ENCODE measurements at regions not wholly inside any gene's neighbourhood (a gene's known extent, or its start where the extent isn't known, plus 50 kb on each side); places are given as distances from the start of the nearest gene placed in this dataset.

DNA sequence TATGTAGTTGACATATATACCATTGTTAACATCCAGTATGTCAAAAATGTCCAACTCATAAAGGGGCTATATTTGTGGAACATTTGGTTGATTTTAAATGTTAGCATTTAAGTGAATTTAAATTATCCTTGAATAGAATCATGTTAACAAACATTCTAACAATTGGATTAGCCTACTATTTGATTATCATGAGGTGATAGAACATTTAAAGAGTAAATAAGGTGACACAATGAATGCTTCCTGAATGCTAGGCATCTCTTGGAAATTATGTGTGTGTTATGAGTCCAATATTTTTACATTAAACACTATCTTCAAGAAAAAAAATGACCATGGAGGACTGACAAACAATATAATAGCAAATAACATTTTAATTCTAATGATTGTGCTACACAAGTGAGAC lies 901.9 kb upstream of the AGA start:
- Histone ChIP-seq H3K9ac (ENCODE audit: low read depth in 1 of 2, low read length in 2 of 2) (no peak overlapping the region), H3K9me3 (ENCODE audit: control insufficient read depth in 1 of 2, low read length in 2 of 2) (no peaks in the 10 kb centered on the region), H3K36me3 (ENCODE audit: control insufficient read depth in 1 of 2, insufficient read depth in 2 of 2, low read length in 2 of 2) (no peaks in the 10 kb centered on the region), H3K4me1 (ENCODE audit: control insufficient read depth in 1 of 2, insufficient read depth in 2 of 2, low read length in 2 of 2) (no peaks in the 10 kb centered on the region), H3K27me3 (ENCODE audit: control insufficient read depth in 1 of 2, insufficient read depth in 2 of 2, low read length in 2 of 2) (no peaks in the 10 kb centered on the region), H3K27ac (ENCODE audit: low read depth, low read length) (no peak overlapping the region), H3K4me3 (ENCODE audit: low read depth in 1 of 2, low read length in 2 of 2) (no peak overlapping the region)

DNA sequence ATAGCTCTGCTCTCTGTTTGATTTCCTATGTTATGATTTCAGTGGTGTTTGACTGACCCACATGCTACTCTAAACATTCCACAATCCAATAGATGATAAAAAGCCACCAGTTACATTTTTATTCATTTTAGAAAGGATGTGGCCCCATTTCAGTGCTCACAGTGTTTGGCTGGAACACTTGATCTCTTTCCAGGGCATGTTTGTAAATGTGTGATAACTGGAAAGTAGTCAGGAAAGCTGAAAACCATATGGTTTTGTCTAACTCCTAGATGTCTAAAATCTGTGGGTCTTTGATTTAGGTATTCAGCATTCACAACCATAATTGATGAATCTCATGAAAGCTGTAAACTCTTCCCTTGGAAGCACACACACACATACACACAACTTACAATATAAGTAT lies 904.9 kb upstream of the AGA start:
- Histone ChIP-seq H3K4me3 (ENCODE audit: low read depth in 1 of 2, low read length in 2 of 2) (no peak overlapping the region), H3K9ac (ENCODE audit: low read depth in 1 of 2, low read length in 2 of 2) (no peak overlapping the region), H3K27me3 (ENCODE audit: control insufficient read depth in 1 of 2, insufficient read depth in 2 of 2, low read length in 2 of 2) (no peaks in the 10 kb centered on the region), H3K27ac (ENCODE audit: low read depth, low read length) (no peak overlapping the region), H3K4me1 (ENCODE audit: control insufficient read depth in 1 of 2, insufficient read depth in 2 of 2, low read length in 2 of 2) (no peaks in the 10 kb centered on the region), H3K9me3 (ENCODE audit: control insufficient read depth in 1 of 2, low read length in 2 of 2) (no peaks in the 10 kb centered on the region), H3K36me3 (ENCODE audit: control insufficient read depth in 1 of 2, insufficient read depth in 2 of 2, low read length in 2 of 2) (no peaks in the 10 kb centered on the region)

DNA sequence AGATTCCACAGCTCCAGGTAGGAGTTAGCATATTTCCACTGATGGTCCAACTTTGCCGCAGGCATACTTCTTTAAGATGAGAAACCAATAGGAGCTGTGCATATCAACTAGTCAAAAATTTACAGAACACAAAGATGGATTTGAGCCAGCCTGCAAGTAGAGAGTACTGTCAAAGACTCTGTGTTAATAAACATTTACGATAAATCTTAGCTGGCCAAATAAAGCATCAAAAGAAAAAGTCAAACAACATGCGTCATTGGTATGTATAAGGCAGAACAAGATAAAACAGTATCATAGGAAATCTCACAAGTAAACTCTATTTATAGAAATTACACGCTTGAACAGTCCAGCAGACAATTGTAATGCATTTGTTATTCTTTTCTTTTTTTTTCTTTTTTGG lies 907.4 kb upstream of the AGA start:
- Histone ChIP-seq H3K27ac (ENCODE audit: low read depth, low read length) (no peak overlapping the region), H3K27me3 (ENCODE audit: control insufficient read depth in 1 of 2, insufficient read depth in 2 of 2, low read length in 2 of 2) (no peaks in the 10 kb centered on the region), H3K9ac (ENCODE audit: low read depth in 1 of 2, low read length in 2 of 2) (no peak overlapping the region), H3K9me3 (ENCODE audit: control insufficient read depth in 1 of 2, low read length in 2 of 2) (no peaks in the 10 kb centered on the region), H3K4me1 (ENCODE audit: control insufficient read depth in 1 of 2, insufficient read depth in 2 of 2, low read length in 2 of 2) (no peaks in the 10 kb centered on the region), H3K36me3 (ENCODE audit: control insufficient read depth in 1 of 2, insufficient read depth in 2 of 2, low read length in 2 of 2) (no peaks in the 10 kb centered on the region), H3K4me3 (ENCODE audit: low read depth in 1 of 2, low read length in 2 of 2) (no peak overlapping the region)

DNA sequence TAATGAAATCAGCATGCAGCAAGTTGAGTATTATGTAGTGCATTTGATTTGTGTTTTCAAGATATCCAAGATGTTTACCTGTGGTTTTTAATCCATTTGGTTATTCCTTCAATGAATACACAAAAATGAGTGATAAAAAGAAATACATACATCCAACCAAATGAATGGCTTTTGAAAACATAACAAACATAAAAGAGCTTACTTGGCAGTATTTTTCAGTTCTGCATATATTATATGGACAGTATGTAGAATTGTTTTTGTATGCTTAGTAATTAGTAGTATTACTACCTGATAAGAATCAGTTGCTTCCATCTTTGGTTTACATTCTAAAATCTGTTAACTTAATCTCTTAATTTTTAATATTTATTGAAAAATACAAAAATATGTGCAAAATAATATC lies 908.9 kb upstream of the AGA start:
- Histone ChIP-seq H3K36me3 (ENCODE audit: control insufficient read depth in 1 of 2, insufficient read depth in 2 of 2, low read length in 2 of 2) (no peaks in the 10 kb centered on the region), H3K4me1 (ENCODE audit: control insufficient read depth in 1 of 2, insufficient read depth in 2 of 2, low read length in 2 of 2) (no peaks in the 10 kb centered on the region), H3K4me3 (ENCODE audit: low read depth in 1 of 2, low read length in 2 of 2) (no peak overlapping the region), H3K27me3 (ENCODE audit: control insufficient read depth in 1 of 2, insufficient read depth in 2 of 2, low read length in 2 of 2) (no peaks in the 10 kb centered on the region), H3K9ac (ENCODE audit: low read depth in 1 of 2, low read length in 2 of 2) (no peak overlapping the region), H3K27ac (ENCODE audit: low read depth, low read length) (no peak overlapping the region), H3K9me3 (ENCODE audit: control insufficient read depth in 1 of 2, low read length in 2 of 2) (no peaks in the 10 kb centered on the region)

DNA sequence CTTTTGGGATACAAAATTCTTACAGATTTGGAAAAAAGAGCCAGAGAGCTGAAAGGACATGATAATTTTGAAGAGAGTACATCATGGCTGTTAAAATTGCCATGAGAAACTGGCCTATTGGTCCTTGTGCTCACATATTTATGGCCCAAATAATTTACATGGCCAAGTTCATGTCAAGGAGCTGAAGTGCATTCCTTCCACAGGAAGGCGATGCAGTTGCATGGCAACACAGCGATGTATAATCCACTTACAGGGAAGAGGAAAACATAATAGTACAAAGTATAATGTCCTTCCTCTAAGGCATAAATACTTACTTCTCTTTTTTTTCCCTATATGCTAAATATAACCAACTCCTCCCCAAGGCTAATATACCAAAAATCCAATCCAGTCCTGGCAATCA lies 914.5 kb upstream of the AGA start:
- Histone ChIP-seq H3K27me3 (ENCODE audit: control insufficient read depth in 1 of 2, insufficient read depth in 2 of 2, low read length in 2 of 2) (no peaks in the 10 kb centered on the region), H3K4me3 (ENCODE audit: low read depth in 1 of 2, low read length in 2 of 2) (no peak overlapping the region), H3K27ac (ENCODE audit: low read depth, low read length) (no peak overlapping the region), H3K9ac (ENCODE audit: low read depth in 1 of 2, low read length in 2 of 2) (no peak overlapping the region), H3K4me1 (ENCODE audit: control insufficient read depth in 1 of 2, insufficient read depth in 2 of 2, low read length in 2 of 2) (no peaks in the 10 kb centered on the region), H3K36me3 (ENCODE audit: control insufficient read depth in 1 of 2, insufficient read depth in 2 of 2, low read length in 2 of 2) (no peaks in the 10 kb centered on the region), H3K9me3 (ENCODE audit: control insufficient read depth in 1 of 2, low read length in 2 of 2) (no peaks in the 10 kb centered on the region)

DNA sequence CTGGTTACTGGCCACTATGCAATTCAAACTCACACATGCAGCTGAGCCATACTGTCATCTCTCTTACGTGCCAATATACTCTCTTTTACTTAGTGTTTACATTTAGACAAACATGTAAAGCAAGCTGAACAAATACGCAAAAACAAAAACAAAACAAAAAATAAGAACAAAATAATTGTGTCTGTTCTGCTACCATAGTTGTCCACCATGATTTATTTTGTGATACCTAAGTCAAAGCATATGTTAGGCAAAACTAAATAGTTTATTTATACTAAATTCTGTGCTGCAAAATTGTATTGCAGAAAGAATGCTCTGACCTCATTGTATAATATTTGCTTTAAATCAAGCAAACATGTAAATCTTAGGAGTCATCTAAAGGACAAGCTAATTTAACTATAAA lies 943.2 kb upstream of the AGA start:
- Histone ChIP-seq H3K9ac (ENCODE audit: low read depth in 1 of 2, low read length in 2 of 2) (no peak overlapping the region), H3K27ac (ENCODE audit: low read depth, low read length) (no peak overlapping the region), H3K9me3 (ENCODE audit: control insufficient read depth in 1 of 2, low read length in 2 of 2) (no peaks in the 10 kb centered on the region), H3K4me1 (ENCODE audit: control insufficient read depth in 1 of 2, insufficient read depth in 2 of 2, low read length in 2 of 2) (no peaks in the 10 kb centered on the region), H3K36me3 (ENCODE audit: control insufficient read depth in 1 of 2, insufficient read depth in 2 of 2, low read length in 2 of 2) (no peaks in the 10 kb centered on the region), H3K4me3 (ENCODE audit: low read depth in 1 of 2, low read length in 2 of 2) (no peak overlapping the region), H3K27me3 (ENCODE audit: control insufficient read depth in 1 of 2, insufficient read depth in 2 of 2, low read length in 2 of 2) (no peaks in the 10 kb centered on the region)

DNA sequence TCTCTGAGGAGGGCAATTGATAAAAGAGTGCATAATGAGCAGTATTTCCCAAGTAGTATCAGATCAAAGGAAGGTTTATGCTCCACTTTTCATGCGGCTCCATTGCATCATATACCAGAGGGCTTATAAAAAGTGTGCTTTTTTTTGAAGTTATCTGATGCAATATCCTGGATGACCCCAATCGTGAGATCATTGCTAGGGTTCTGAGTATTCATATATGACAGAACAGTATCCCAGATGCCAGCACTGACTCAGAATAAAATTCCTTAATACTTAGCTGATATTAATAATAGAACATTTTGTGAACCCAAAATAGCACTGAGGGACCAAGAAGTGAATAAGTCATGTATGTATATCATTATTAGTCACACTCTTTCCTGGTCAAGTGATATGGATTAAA lies 945.5 kb upstream of the AGA start:
- Histone ChIP-seq H3K36me3 (ENCODE audit: control insufficient read depth in 1 of 2, insufficient read depth in 2 of 2, low read length in 2 of 2) (no peaks in the 10 kb centered on the region), H3K9ac (ENCODE audit: low read depth in 1 of 2, low read length in 2 of 2) (no peak overlapping the region), H3K4me1 (ENCODE audit: control insufficient read depth in 1 of 2, insufficient read depth in 2 of 2, low read length in 2 of 2) (no peaks in the 10 kb centered on the region), H3K4me3 (ENCODE audit: low read depth in 1 of 2, low read length in 2 of 2) (no peak overlapping the region), H3K27me3 (ENCODE audit: control insufficient read depth in 1 of 2, insufficient read depth in 2 of 2, low read length in 2 of 2) (no peaks in the 10 kb centered on the region), H3K9me3 (ENCODE audit: control insufficient read depth in 1 of 2, low read length in 2 of 2) (no peaks in the 10 kb centered on the region), H3K27ac (ENCODE audit: low read depth, low read length) (no peak overlapping the region)

DNA sequence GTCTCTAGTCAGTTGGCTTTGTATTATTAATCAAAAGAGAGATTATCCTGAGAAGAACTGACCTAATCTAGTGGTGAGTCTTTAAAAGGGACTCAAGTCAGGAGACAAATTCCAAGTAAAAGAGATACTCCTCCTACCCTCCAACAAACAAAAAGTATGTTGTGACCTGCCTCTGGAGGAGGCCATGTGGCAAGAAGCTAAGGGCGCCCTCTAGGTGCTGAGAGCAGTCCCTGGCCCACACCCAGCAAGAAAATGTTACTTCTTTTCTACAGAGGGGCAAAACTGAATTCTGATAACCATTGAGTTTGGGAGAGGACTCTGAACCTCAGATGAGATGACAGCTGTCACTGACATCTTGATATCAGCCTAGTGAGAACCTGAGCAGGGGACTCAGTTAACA lies 953.6 kb upstream of the AGA start:
- H3K36me3 ChIP-seq (ENCODE audit: control insufficient read depth in 1 of 2, insufficient read depth in 2 of 2, low read length in 2 of 2), result no peaks in the 10 kb centered on the region
- no peaks in the 10 kb centered on the region for H3K4me1 ChIP-seq (ENCODE audit: control insufficient read depth in 1 of 2, insufficient read depth in 2 of 2, low read length in 2 of 2)
- H3K9ac ChIP-seq (ENCODE audit: low read depth in 1 of 2, low read length in 2 of 2), result no peak overlapping the region
- H3K9me3 ChIP-seq (ENCODE audit: control insufficient read depth in 1 of 2, low read length in 2 of 2), result no peaks in the 10 kb centered on the region
- no peaks in the 10 kb centered on the region for H3K27me3 ChIP-seq (ENCODE audit: control insufficient read depth in 1 of 2, insufficient read depth in 2 of 2, low read length in 2 of 2)
- H3K27ac ChIP-seq (ENCODE audit: low read depth, low read length), result no peak overlapping the region
- H3K4me3 ChIP-seq (ENCODE audit: low read depth in 1 of 2, low read length in 2 of 2), result no peak overlapping the region

DNA sequence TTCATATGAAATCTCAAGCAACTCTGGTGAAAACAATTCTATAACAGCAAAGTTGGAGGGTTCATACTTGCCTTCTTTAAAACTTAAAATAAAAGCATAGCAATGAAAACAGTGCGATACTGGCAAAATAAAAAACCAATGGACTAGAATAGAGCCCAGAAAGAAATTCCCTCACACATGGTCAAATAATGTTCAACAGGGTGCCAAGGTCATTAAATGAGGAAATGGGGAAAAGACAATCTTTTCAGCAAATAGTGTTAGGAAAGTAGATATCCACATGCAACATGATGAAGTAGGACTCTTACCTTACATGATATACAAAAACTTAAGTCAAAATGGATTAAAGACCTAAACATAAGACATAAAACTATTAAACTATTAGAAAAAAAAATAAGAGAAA lies 970.2 kb upstream of the AGA start:
- Histone ChIP-seq H3K36me3 (ENCODE audit: control insufficient read depth in 1 of 2, insufficient read depth in 2 of 2, low read length in 2 of 2) (no peaks in the 10 kb centered on the region), H3K4me3 (ENCODE audit: low read depth in 1 of 2, low read length in 2 of 2) (no peak overlapping the region), H3K27me3 (ENCODE audit: control insufficient read depth in 1 of 2, insufficient read depth in 2 of 2, low read length in 2 of 2) (no peaks in the 10 kb centered on the region), H3K27ac (ENCODE audit: low read depth, low read length) (no peak overlapping the region), H3K9me3 (ENCODE audit: control insufficient read depth in 1 of 2, low read length in 2 of 2) (no peaks in the 10 kb centered on the region), H3K4me1 (ENCODE audit: control insufficient read depth in 1 of 2, insufficient read depth in 2 of 2, low read length in 2 of 2) (no peaks in the 10 kb centered on the region), H3K9ac (ENCODE audit: low read depth in 1 of 2, low read length in 2 of 2) (no peak overlapping the region)

DNA sequence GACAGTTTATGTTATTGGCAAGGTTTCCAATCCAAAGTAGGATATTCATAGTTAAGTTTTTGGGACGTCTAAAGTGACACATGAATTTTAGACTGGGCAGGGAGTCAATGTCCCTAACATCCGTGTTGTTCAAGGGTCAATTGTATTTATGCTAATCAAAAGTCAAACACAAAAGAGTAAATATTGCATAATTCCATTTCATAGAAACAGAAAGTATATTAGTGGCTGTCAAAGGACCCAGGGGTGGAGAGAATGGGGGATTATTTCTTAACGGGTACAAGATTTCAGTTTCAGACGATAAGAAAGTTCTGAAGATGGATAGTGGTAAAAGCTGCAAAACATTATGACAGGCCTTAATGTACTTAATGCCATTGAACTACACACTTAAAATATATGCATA lies 971.8 kb upstream of the AGA start:
- no peak overlapping the region for H3K27ac ChIP-seq (ENCODE audit: low read depth, low read length)

DNA sequence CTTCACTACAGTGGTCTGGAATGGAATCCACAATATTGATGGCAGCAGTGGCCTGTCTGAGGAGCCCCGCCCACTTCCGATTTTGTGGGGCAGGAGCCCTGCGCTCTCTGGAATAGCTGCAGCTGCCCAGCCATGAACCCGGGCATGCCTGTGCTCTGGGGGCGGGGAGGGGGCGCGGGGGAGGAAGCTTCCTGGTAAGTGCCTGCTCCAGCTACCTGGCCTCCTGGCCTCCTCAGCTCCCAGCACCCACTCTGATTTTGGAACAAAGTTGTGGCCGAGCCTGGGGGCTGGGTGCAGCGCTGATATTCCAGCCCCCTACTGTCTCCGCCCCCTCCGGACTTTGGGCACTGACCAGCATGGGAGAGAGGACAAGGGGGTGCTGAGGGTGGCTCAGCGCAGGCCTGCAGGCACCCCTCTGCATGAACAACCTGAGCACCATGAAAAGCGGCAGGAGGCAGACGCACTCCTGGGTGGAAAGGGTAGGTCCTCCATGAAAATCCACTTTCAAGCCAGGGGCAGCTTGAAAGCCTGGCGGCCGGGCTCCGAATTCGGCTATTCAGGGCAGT lies 972.7 kb upstream of the AGA start:
- Histone ChIP-seq H3K36me3 (ENCODE audit: control insufficient read depth in 1 of 2, insufficient read depth in 2 of 2, low read length in 2 of 2) (no peaks in the 10 kb centered on the region), H3K4me3 (ENCODE audit: low read depth in 1 of 2, low read length in 2 of 2) (no peak overlapping the region), H3K9ac (ENCODE audit: low read depth in 1 of 2, low read length in 2 of 2) (no peak overlapping the region), H3K4me1 (ENCODE audit: control insufficient read depth in 1 of 2, insufficient read depth in 2 of 2, low read length in 2 of 2) (no peaks in the 10 kb centered on the region), H3K9me3 (ENCODE audit: control insufficient read depth in 1 of 2, low read length in 2 of 2) (no peaks in the 10 kb centered on the region), H3K27ac (ENCODE audit: low read depth, low read length) (no peak overlapping the region), H3K27me3 (ENCODE audit: control insufficient read depth in 1 of 2, insufficient read depth in 2 of 2, low read length in 2 of 2) (no peaks in the 10 kb centered on the region)

More for the DNA sequence above, 971.8 kb upstream of the AGA start:
- Histone ChIP-seq H3K9ac (ENCODE audit: low read depth in 1 of 2, low read length in 2 of 2) (no peak overlapping the region), H3K36me3 (ENCODE audit: control insufficient read depth in 1 of 2, insufficient read depth in 2 of 2, low read length in 2 of 2) (no peaks in the 10 kb centered on the region), H3K4me1 (ENCODE audit: control insufficient read depth in 1 of 2, insufficient read depth in 2 of 2, low read length in 2 of 2) (no peaks in the 10 kb centered on the region), H3K9me3 (ENCODE audit: control insufficient read depth in 1 of 2, low read length in 2 of 2) (no peaks in the 10 kb centered on the region), H3K27me3 (ENCODE audit: control insufficient read depth in 1 of 2, insufficient read depth in 2 of 2, low read length in 2 of 2) (no peaks in the 10 kb centered on the region), H3K4me3 (ENCODE audit: low read depth in 1 of 2, low read length in 2 of 2) (no peak overlapping the region)
